OCI-LY1 (cell line): ENCODE measurements at regions not wholly inside any gene's neighbourhood (a gene's known extent, or its start where the extent isn't known, plus 50 kb on each side); places are given as distances from the start of the nearest gene placed in this dataset.

ENCODE experiments used
- CTCF ChIP-seq: fragments of 200-600 bp; sonication (generic), shearing (Covaris generic); IDR thresholded peaks from 2 replicates; pipeline ENCODE4 v1.5.1; 2017; ENCODE audit warnings: mild to moderate bottlenecking, antibody characterized with exemption, low read length, moderate library complexity, mixed read lengths
- EZH2 ChIP-seq: fragments of 200-600 bp; sonication (generic), shearing (Covaris generic); IDR thresholded peaks from 2 replicates; pipeline ENCODE4 v1.8.0; 2017; ENCODE audit warnings: borderline replicate concordance, mixed run types, mild to moderate bottlenecking, antibody characterized with exemption, low read length, moderate library complexity, mixed read lengths

- TF ChIP-seq CTCF (no peak), EZH2 (no peak)
Observed at GRCh38 chr4:60116592-60116991, 1083.5 kb upstream of the ADGRL3 start.
